ENCODE measurements at regions not wholly inside any gene's neighbourhood (a gene's known extent, or its start where the extent isn't known, plus 50 kb on each side); places are given as distances from the start of the nearest gene placed in this dataset.

- ATAC-seq (no peak), DNase-seq (no peak)
- no peaks in the 10 kb centered on the region for H3K9me3 ChIP-seq (ENCODE audit: control insufficient read depth, low read length, poor library complexity, severe bottlenecking)
- Mint-ChIP-seq H3K27ac (no peak overlapping the region), H3K27me3 (no peaks in the 10 kb centered on the region), H3K4me3 (no peak overlapping the region), H3K36me3 (ENCODE audit: low read depth) (peaks cover 4% of the 10 kb centered on the region), H3K4me1 (peaks cover 30% of the 10 kb centered on the region)
Observed at GRCh38 chr1:168447871-168448270, 95.9 kb downstream of the XCL2 start.

GRCh38 chr1:168446081-168446480, 97.7 kb downstream of the XCL2 start:
- peak overlapping the region; percentile 92 for H3K27ac Mint-ChIP-seq
- DNase-seq, result no peak
- peaks cover 2% of the 10 kb centered on the region for H3K36me3 Mint-ChIP-seq (ENCODE audit: low read depth)
- H3K4me3 Mint-ChIP-seq, result no peak overlapping the region
- H3K27me3 Mint-ChIP-seq, result no peaks in the 10 kb centered on the region
- ATAC-seq, result no peak
- H3K4me1 Mint-ChIP-seq, result peaks cover 42% of the 10 kb centered on the region
- no peaks in the 10 kb centered on the region for H3K9me3 ChIP-seq (ENCODE audit: control insufficient read depth, low read length, poor library complexity, severe bottlenecking)

GRCh38 chr1:168443899-168444298, 99.9 kb downstream of the XCL2 start:
- H3K27me3 Mint-ChIP-seq, result no peaks in the 10 kb centered on the region
- DNase-seq (no peak), ATAC-seq (peak; percentile 71)
- no peaks in the 10 kb centered on the region for H3K9me3 ChIP-seq (ENCODE audit: control insufficient read depth, low read length, poor library complexity, severe bottlenecking)
- peaks cover 56% of the 10 kb centered on the region for H3K4me1 Mint-ChIP-seq
- no peaks in the 10 kb centered on the region for H3K36me3 Mint-ChIP-seq (ENCODE audit: low read depth)
- peak overlapping the region; percentile 92 for H3K27ac Mint-ChIP-seq
- H3K4me3 Mint-ChIP-seq, result peak overlapping the region; percentile 64

- Mint-ChIP-seq H3K4me1 (peaks cover 56% of the 10 kb centered on the region), H3K27me3 (no peaks in the 10 kb centered on the region), H3K36me3 (ENCODE audit: low read depth) (no peaks in the 10 kb centered on the region), H3K27ac (peak overlapping the region; percentile 92), H3K4me3 (no peak overlapping the region)
- H3K9me3 ChIP-seq (ENCODE audit: control insufficient read depth, low read length, poor library complexity, severe bottlenecking), result no peaks in the 10 kb centered on the region
- DNase-seq (no peak), ATAC-seq (no peak)
Observed at GRCh38 chr1:168443356-168443755, 100.4 kb downstream of the XCL2 start.

- no peaks in the 10 kb centered on the region for H3K9me3 ChIP-seq (ENCODE audit: control insufficient read depth, low read length, poor library complexity, severe bottlenecking)
- Mint-ChIP-seq H3K4me1 (peaks cover 54% of the 10 kb centered on the region), H3K27ac (peak overlapping the region; percentile 92), H3K36me3 (ENCODE audit: low read depth) (no peaks in the 10 kb centered on the region), H3K4me3 (no peak overlapping the region), H3K27me3 (no peaks in the 10 kb centered on the region)
- ATAC-seq (no peak), DNase-seq (no peak)
Observed at GRCh38 chr1:168442931-168443330, 100.9 kb downstream of the XCL2 start.

- DNase-seq (no peak), ATAC-seq (no peak)
- H3K27ac Mint-ChIP-seq, result peak overlapping the region; percentile 32
- H3K36me3 Mint-ChIP-seq (ENCODE audit: low read depth), result no peaks in the 10 kb centered on the region
- H3K4me3 Mint-ChIP-seq, result no peak overlapping the region
- H3K9me3 ChIP-seq (ENCODE audit: control insufficient read depth, low read length, poor library complexity, severe bottlenecking), result no peaks in the 10 kb centered on the region
- no peaks in the 10 kb centered on the region for H3K27me3 Mint-ChIP-seq
- peaks cover 49% of the 10 kb centered on the region for H3K4me1 Mint-ChIP-seq
Observed at GRCh38 chr1:168441745-168442144, 102.1 kb downstream of the XCL2 start.

GRCh38 chr1:168439456-168440375, 104.1 kb downstream of the XCL2 start:
- peak; percentile 92 for ATAC-seq
- DNase-seq, result peak; percentile 47 to 74 (median 52)

GRCh38 chr1:168438626-168439025, 105.2 kb downstream of the XCL2 start:
- H3K4me3 Mint-ChIP-seq, result peak overlapping the region; percentile 79
- peak overlapping the region; percentile 87 for H3K27ac Mint-ChIP-seq
- no peaks in the 10 kb centered on the region for H3K27me3 Mint-ChIP-seq
- no peak for ATAC-seq
- no peak for DNase-seq
- peaks cover 34% of the 10 kb centered on the region for H3K4me1 Mint-ChIP-seq
- H3K36me3 Mint-ChIP-seq (ENCODE audit: low read depth), result no peaks in the 10 kb centered on the region
- H3K9me3 ChIP-seq (ENCODE audit: control insufficient read depth, low read length, poor library complexity, severe bottlenecking), result no peaks in the 10 kb centered on the region

More at GRCh38 chr1:168439456-168440375, 104.1 kb downstream of the XCL2 start:
- H3K27me3 Mint-ChIP-seq, result no peaks in the 10 kb centered on the region
- peaks cover 42% of the 10 kb centered on the region for H3K4me1 Mint-ChIP-seq
- no peaks in the 10 kb centered on the region for H3K36me3 Mint-ChIP-seq (ENCODE audit: low read depth)
- H3K27ac Mint-ChIP-seq, result peak overlapping the region; percentile 87
- no peaks in the 10 kb centered on the region for H3K9me3 ChIP-seq (ENCODE audit: control insufficient read depth, low read length, poor library complexity, severe bottlenecking)
- peak overlapping the region; percentile 79 for H3K4me3 Mint-ChIP-seq

- Mint-ChIP-seq H3K36me3 (ENCODE audit: low read depth) (no peaks in the 10 kb centered on the region), H3K4me1 (peaks cover 27% of the 10 kb centered on the region), H3K4me3 (no peak overlapping the region), H3K27ac (no peak overlapping the region), H3K27me3 (no peaks in the 10 kb centered on the region)
- no peak for ATAC-seq
- DNase-seq, result no peak
- H3K9me3 ChIP-seq (ENCODE audit: control insufficient read depth, low read length, poor library complexity, severe bottlenecking), result no peaks in the 10 kb centered on the region
Observed at GRCh38 chr1:168437821-168438220, 106.0 kb downstream of the XCL2 start.

- H3K4me3 Mint-ChIP-seq, result no peak overlapping the region
- peaks cover 9% of the 10 kb centered on the region for H3K27me3 Mint-ChIP-seq
Observed at GRCh38 chr1:168435439-168435838, 108.4 kb downstream of the XCL2 start.

GRCh38 chr1:168433238-168433637, 110.6 kb downstream of the XCL2 start:
- no peak overlapping the region for H3K4me3 Mint-ChIP-seq

More at GRCh38 chr1:168435439-168435838, 108.4 kb downstream of the XCL2 start:
- no peaks in the 10 kb centered on the region for H3K9me3 ChIP-seq (ENCODE audit: control insufficient read depth, low read length, poor library complexity, severe bottlenecking)
- Mint-ChIP-seq H3K4me1 (peaks cover 18% of the 10 kb centered on the region), H3K27ac (no peak overlapping the region), H3K36me3 (ENCODE audit: low read depth) (peaks cover 6% of the 10 kb centered on the region)
- ATAC-seq, result no peak
- DNase-seq, result no peak

GRCh38 chr1:168431882-168432281, 111.9 kb downstream of the XCL2 start:
- no peak overlapping the region for H3K4me3 Mint-ChIP-seq
- peaks cover 12% of the 10 kb centered on the region for H3K27me3 Mint-ChIP-seq
- H3K4me1 Mint-ChIP-seq, result peaks cover 4% of the 10 kb centered on the region
- no peaks in the 10 kb centered on the region for H3K9me3 ChIP-seq (ENCODE audit: control insufficient read depth, low read length, poor library complexity, severe bottlenecking)
- no peak for ATAC-seq
- peaks cover 6% of the 10 kb centered on the region for H3K36me3 Mint-ChIP-seq (ENCODE audit: low read depth)
- no peak overlapping the region for H3K27ac Mint-ChIP-seq
- no peak for DNase-seq

More at GRCh38 chr1:168433238-168433637, 110.6 kb downstream of the XCL2 start:
- peaks cover 12% of the 10 kb centered on the region for H3K27me3 Mint-ChIP-seq
- H3K36me3 Mint-ChIP-seq (ENCODE audit: low read depth), result peaks cover 6% of the 10 kb centered on the region
- no peak for ATAC-seq
- no peaks in the 10 kb centered on the region for H3K9me3 ChIP-seq (ENCODE audit: control insufficient read depth, low read length, poor library complexity, severe bottlenecking)
- no peak for DNase-seq
- H3K4me1 Mint-ChIP-seq, result peaks cover 4% of the 10 kb centered on the region
- H3K27ac Mint-ChIP-seq, result no peak overlapping the region

GRCh38 chr1:168430321-168430720, 113.5 kb downstream of the XCL2 start:
- no peaks in the 10 kb centered on the region for H3K9me3 ChIP-seq (ENCODE audit: control insufficient read depth, low read length, poor library complexity, severe bottlenecking)
- Mint-ChIP-seq H3K4me1 (peaks cover 4% of the 10 kb centered on the region), H3K27ac (no peak overlapping the region), H3K27me3 (peaks cover 12% of the 10 kb centered on the region), H3K36me3 (ENCODE audit: low read depth) (peaks cover 6% of the 10 kb centered on the region), H3K4me3 (no peak overlapping the region)
- DNase-seq, result no peak
- no peak for ATAC-seq

Data from T-helper 17 cell (primary cell).